OCI-LY7 (cell line): ENCODE measurements at regions not wholly inside any gene's neighbourhood (a gene's known extent, or its start where the extent isn't known, plus 50 kb on each side); places are given as distances from the start of the nearest gene placed in this dataset.

Experiments used
- BruUV-seq: library from RNA; stranded (reverse); fragments of 400-500 nt; replicated peaks from 2 replicates; lab custom pipeline; 2021; lab: Mats Ljungman, UMichigan
- CTCF ChIA-PET: fragments of 300-600 bp; sonication (Branson Sonifier 250); formaldehyde crosslinking; loops from one replicate; lab custom pipeline; 2022; ENCODE audit warnings: antibody characterized with exemption; ENCODE audit not compliant: unreplicated experiment; lab: Charles Lee
- POLR2A ChIA-PET: fragments of 300-600 bp; sonication (Branson Sonifier 250); formaldehyde crosslinking; loops from one replicate; lab custom pipeline; 2022; ENCODE audit warnings: antibody characterized with exemption; lab: Charles Lee
- DNase-seq: peaks from one replicate; pipeline ENCODE4 v3.0.0-alpha.2; 2015; ENCODE audit warnings: low spot score
- H2AFZ ChIP-seq: fragments of 200-600 bp; sonication (generic), shearing (Covaris generic); 2 replicates; pipeline ENCODE4 v1.6.1; 2014; ENCODE audit warnings: mild to moderate bottlenecking, antibody characterized with exemption, low read length, moderate library complexity
- H3K27ac ChIP-seq: fragments of 200-600 bp; sonication (generic); 2 replicates; pipeline ENCODE4 v1.5.1; 2014; ENCODE audit warnings: mixed run types, low read depth, mild to moderate bottlenecking, moderate library complexity, low read length, inconsistent platforms; ENCODE audit not compliant: poor library complexity, severe bottlenecking
- H3K36me3 ChIP-seq: fragments of 200-600 bp; sonication (generic); 2 replicates; pipeline ENCODE4 v1.6.1; 2014; ENCODE audit warnings: mild to moderate bottlenecking, antibody characterized with exemption, low read length, moderate library complexity, mixed read lengths; ENCODE audit not compliant: insufficient read depth
- H3K4me1 ChIP-seq: fragments of 200-600 bp; sonication (generic); 2 replicates; pipeline ENCODE4 v1.5.1; 2014; ENCODE audit warnings: mild to moderate bottlenecking, low read length; ENCODE audit not compliant: insufficient read depth, poor library complexity, severe bottlenecking
- H3K4me2 ChIP-seq: fragments of 200-600 bp; sonication (generic); 2 replicates; pipeline ENCODE4 v1.6.1; 2014; ENCODE audit warnings: mild to moderate bottlenecking, low read length
- H3K4me3 ChIP-seq: fragments of 200-600 bp; sonication (generic); 2 replicates; pipeline ENCODE4 v1.5.1; 2014; ENCODE audit warnings: mild to moderate bottlenecking, low read depth, low read length; ENCODE audit not compliant: poor library complexity, severe bottlenecking
- H3K79me2 ChIP-seq: fragments of 200-600 bp; sonication (generic); 2 replicates; pipeline ENCODE4 v1.6.1; 2016; ENCODE audit warnings: low read depth, mild to moderate bottlenecking, low read length, moderate library complexity, mixed read lengths; ENCODE audit not compliant: insufficient read depth
- H3K9me2 ChIP-seq: fragments of 200-600 bp; sonication (generic); 2 replicates; pipeline ENCODE4 v1.6.1; 2016; ENCODE audit warnings: mild to moderate bottlenecking, low read length, mixed read lengths; ENCODE audit not compliant: insufficient read depth
- H3K9me3 ChIP-seq: fragments of 200-600 bp; sonication (generic); 2 replicates; pipeline ENCODE4 v1.6.1; 2014; ENCODE audit warnings: mild to moderate bottlenecking, mixed run types, low read length, mixed read lengths
- H4K20me1 ChIP-seq: fragments of 200-600 bp; sonication (generic); 2 replicates; pipeline ENCODE4 v1.6.1; 2014; ENCODE audit warnings: mild to moderate bottlenecking, antibody characterized with exemption, low read length, moderate library complexity, mixed read lengths; ENCODE audit not compliant: insufficient read depth
- CTCF ChIP-seq: fragments of 200-600 bp; sonication (generic); conservative IDR thresholded peaks from 2 replicates; pipeline ENCODE4 v1.5.1; 2014; ENCODE audit warnings: mild to moderate bottlenecking, antibody characterized with exemption, low read length, moderate library complexity, mixed read lengths
- EZH2phosphoT487 ChIP-seq: fragments of 200-600 bp; sonication (generic); IDR thresholded peaks from 2 replicates; pipeline ENCODE4 v1.6.1; 2018; ENCODE audit warnings: low read depth, borderline replicate concordance, mild to moderate bottlenecking, mixed run types, antibody characterized with exemption, low read length, moderate library complexity, mixed read lengths
- intact Hi-C: fragments of 100-400 bp; cut with micrococcal nuclease; formaldehyde crosslinking; loops from one replicate; pipeline ENCODE4 v1.10.0; 2022; ENCODE audit not compliant: unreplicated experiment

GRCh38 chr3:31434819-31435218 lies 97.9 kb upstream of the STT3B start:
- Histone ChIP-seq H3K4me1 (no peaks in the 10 kb centered on the region), H3K36me3 (no peaks in the 10 kb centered on the region), H3K27ac (no peak overlapping the region), H3K9me3 (0 out of 2 replicates have a peak, but pooled peaks cover 4% of the 10 kb centered on the region), H3K9me2 (no peaks in the 10 kb centered on the region), H4K20me1 (no peaks in the 10 kb centered on the region), H3K79me2 (no peaks in the 10 kb centered on the region), H3K4me3 (no peak overlapping the region), H3K4me2 (no peak overlapping the region), H2AFZ (no peak overlapping the region)
- CTCF ChIA-PET = no interaction called here
- intact Hi-C loops = no loop called here
- no peak for TF ChIP-seq CTCF
- no peak for TF ChIP-seq EZH2phosphoT487
- POLR2A ChIA-PET = no interaction called here
- no peak for DNase-seq
- BruUV-seq = no TSS peak

- TF ChIP-seq EZH2phosphoT487 (no peak), CTCF (no peak)
- intact Hi-C loops = no loop called here
- H2AFZ ChIP-seq = no peak overlapping the region
- no peaks in the 10 kb centered on the region for H3K4me1 ChIP-seq
- no peaks in the 10 kb centered on the region for H3K36me3 ChIP-seq
- no peak for DNase-seq
- ChIA-PET POLR2A (interaction anchor here (0.9 kb wide), 1 partner anchor 14 kb away, joined by 3 read pairs; no protein-coding TSS in a partner anchor), CTCF (no interaction called here)
- no peak overlapping the region for H3K4me3 ChIP-seq
- H4K20me1 ChIP-seq = no peaks in the 10 kb centered on the region
- no TSS peak for BruUV-seq
- no peaks in the 10 kb centered on the region for H3K79me2 ChIP-seq
- no peaks in the 10 kb centered on the region for H3K9me2 ChIP-seq
- no peak overlapping the region for H3K4me2 ChIP-seq
- 0 out of 2 replicates have a peak, but pooled peaks cover 4% of the 10 kb centered on the region for H3K9me3 ChIP-seq
- H3K27ac ChIP-seq = no peak overlapping the region
Measured at GRCh38 chr3:31436830-31437229, 95.9 kb upstream of the STT3B start.

GRCh38 chr3:31438742-31439141 lies 94.0 kb upstream of the STT3B start:
- Histone ChIP-seq H3K4me1 (peaks cover 12% of the 10 kb centered on the region), H4K20me1 (no peaks in the 10 kb centered on the region), H3K79me2 (no peaks in the 10 kb centered on the region), H3K4me2 (no peak overlapping the region), H3K27ac (no peak overlapping the region), H3K9me3 (0 out of 2 replicates have a peak, but pooled peaks cover 4% of the 10 kb centered on the region), H3K36me3 (no peaks in the 10 kb centered on the region), H2AFZ (no peak overlapping the region), H3K9me2 (no peaks in the 10 kb centered on the region), H3K4me3 (no peak overlapping the region)
- intact Hi-C loops = no loop called here
- no peak for DNase-seq
- TF ChIP-seq CTCF (no peak), EZH2phosphoT487 (no peak)
- BruUV-seq = no TSS peak
- POLR2A ChIA-PET = interaction anchor here (0.6 to 1.2 kb wide), 3 partner anchors 9 to 131 kb away, joined by 3 read pairs; no protein-coding TSS in a partner anchor
- CTCF ChIA-PET = interaction anchor here (1.2 kb wide), 1 partner anchor 17 kb away, joined by 4 read pairs; no protein-coding TSS in a partner anchor
